Naive thymus-derived CD4-positive, alpha-beta T cell (primary cell): ENCODE measurements at regions not wholly inside any gene's neighbourhood (a gene's known extent, or its start where the extent isn't known, plus 50 kb on each side); places are given as distances from the start of the nearest gene placed in this dataset.

Experiments
- ATAC-seq: fragments of 150-1000 bp; cut with Tn5 transposase; 2 replicates; pipeline ENCODE4 v1.10.0; 2021; ENCODE audit warnings: mild to moderate bottlenecking, moderate library complexity
- CTCF ChIA-PET: fragments of 350-600 bp; sonication (Branson Sonifier 250); formaldehyde crosslinking; loops from one replicate; lab custom pipeline; 2021; ENCODE audit warnings: antibody characterized with exemption; lab: Charles Lee
- POLR2A ChIA-PET: fragments of 350-600 bp; sonication (Branson Sonifier 250); formaldehyde crosslinking; loops from one replicate; lab custom pipeline; 2021; ENCODE audit warnings: antibody characterized with exemption, inconsistent platforms; lab: Charles Lee
- DNase-seq, 9 donors: peaks; one replicate each; pipeline versions ENCODE4 v3.0.0 to v3.0.0-alpha.2; 2020 to 2022; ENCODE audit warnings: mixed read lengths in 1 of 9
- H3K27ac ChIP-seq: one replicate; pipeline ENCODE4 v1.7.0; 2013; ENCODE audit warnings: mild to moderate bottlenecking, low read depth, low read length, moderate library complexity
- H3K27me3 ChIP-seq, 2 donors: one replicate each; pipeline ENCODE4 v1.7.0; 2013; ENCODE audit warnings: low read length in 2 of 2, mild to moderate bottlenecking in 2 of 2, moderate library complexity in 2 of 2; ENCODE audit not compliant: control insufficient read depth in 2 of 2, insufficient read depth in 2 of 2
- H3K36me3 ChIP-seq, 3 experiments: 1 replicate in 2 of 3; 2 replicates in 1 of 3; pipeline ENCODE4 v1.7.0; 2013; ENCODE audit warnings: low read length in 3 of 3, mild to moderate bottlenecking in 3 of 3, moderate library complexity in 1 of 3; ENCODE audit not compliant: insufficient read depth in 3 of 3, control insufficient read depth in 2 of 3
- H3K4me1 ChIP-seq, 2 donors: one replicate each; pipeline ENCODE4 v1.7.0; 2013; ENCODE audit warnings: low read length in 2 of 2, mild to moderate bottlenecking in 2 of 2, moderate library complexity in 1 of 2; ENCODE audit not compliant: control insufficient read depth in 2 of 2, insufficient read depth in 2 of 2
- H3K4me3 ChIP-seq: 2 replicates; pipeline ENCODE4 v1.7.0; 2013; ENCODE audit warnings: mild to moderate bottlenecking, low read length
- H3K9me3 ChIP-seq, 3 experiments: 1 replicate in 2 of 3; 2 replicates in 1 of 3; pipeline ENCODE4 v1.7.0; 2013; ENCODE audit warnings: low read length in 3 of 3; ENCODE audit not compliant: control insufficient read depth in 2 of 3
- H3K27ac Mint-ChIP-seq, 9 donors: one replicate each; pipeline ENCODE4 v1.8.0; 2020 to 2022; ENCODE audit warnings: mixed read lengths in 9 of 9, mild to moderate bottlenecking in 8 of 9, moderate library complexity in 5 of 9, inconsistent platforms in 2 of 9
- H3K27me3 Mint-ChIP-seq, 5 donors: one replicate each; pipeline ENCODE4 v1.8.0; 2021 to 2022; ENCODE audit warnings: mixed read lengths in 5 of 5, mild to moderate bottlenecking in 1 of 5
- H3K36me3 Mint-ChIP-seq, 5 donors: one replicate each; pipeline ENCODE4 v1.8.0; 2020 to 2022; ENCODE audit warnings: mixed read lengths in 5 of 5, mild to moderate bottlenecking in 3 of 5, inconsistent platforms in 1 of 5
- H3K4me1 Mint-ChIP-seq, 7 donors: one replicate each; pipeline ENCODE4 v1.8.0; 2020 to 2022; ENCODE audit warnings: mixed read lengths in 7 of 7, mild to moderate bottlenecking in 3 of 7, inconsistent platforms in 1 of 7
- H3K4me3 Mint-ChIP-seq, 10 donors: one replicate each; pipeline ENCODE4 v1.8.0; 2020 to 2022; ENCODE audit warnings: mild to moderate bottlenecking in 10 of 10, mixed read lengths in 10 of 10, moderate library complexity in 6 of 10, inconsistent platforms in 2 of 10
- H3K9me3 Mint-ChIP-seq, 11 donors: one replicate each; pipeline ENCODE4 v1.8.0; 2020 to 2022; ENCODE audit warnings: mixed read lengths in 11 of 11, mild to moderate bottlenecking in 4 of 11, inconsistent platforms in 1 of 11, moderate library complexity in 1 of 11
- intact Hi-C, 2 donors: fragments of 100-400 bp; cut with micrococcal nuclease; formaldehyde crosslinking; loops; one replicate each; pipeline ENCODE4 v1.15.1; 2023

DNA sequence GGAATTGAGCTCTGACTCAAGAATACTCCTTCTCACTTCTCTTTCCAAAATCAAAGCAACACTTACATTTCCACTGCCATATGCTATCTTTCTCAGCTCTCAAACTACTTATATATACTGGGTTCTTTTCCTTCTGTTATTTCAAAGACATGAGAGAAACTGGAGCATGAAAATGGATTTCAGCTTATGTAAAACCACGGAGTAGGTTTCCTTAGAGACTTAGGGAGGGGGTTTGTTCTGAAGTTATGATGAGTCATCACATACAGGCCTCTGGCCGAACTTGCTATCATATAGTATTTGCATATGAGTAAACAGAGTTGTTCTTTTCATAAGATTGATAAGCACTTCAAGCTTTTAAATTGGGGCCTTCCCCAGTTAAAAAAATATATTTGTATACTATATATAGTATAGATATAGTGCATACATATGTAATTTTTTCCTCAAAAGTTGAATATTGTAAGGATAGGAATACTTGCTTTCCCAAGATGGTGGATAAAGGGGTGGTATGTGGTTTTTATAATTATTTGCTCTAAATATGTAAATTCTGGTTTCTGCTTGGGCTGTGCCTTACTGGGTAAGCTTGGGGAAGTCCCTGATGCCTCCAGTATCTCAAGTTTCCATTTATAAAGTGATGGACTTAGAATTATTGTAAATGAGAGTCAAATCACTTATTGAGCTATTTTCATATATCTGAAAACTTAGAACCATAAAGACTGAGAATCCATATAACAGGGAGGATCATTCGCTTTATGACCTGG lies 273.9 kb downstream of the RFPL4B start:
- Mint-ChIP-seq H3K4me3 (no peak overlapping the region), H3K4me1 (no peaks in the 10 kb centered on the region), H3K27ac (no peak overlapping the region), H3K9me3 (peaks cover 0 to 7% (median 0%) of the 10 kb centered on the region in 11 donors), H3K36me3 (no peaks in the 10 kb centered on the region), H3K27me3 (peaks cover 0 to 4% (median 0%) of the 10 kb centered on the region in 5 donors)
- intact Hi-C loops, result no loop called here
- Histone ChIP-seq H3K36me3 (no peaks in the 10 kb centered on the region), H3K9me3 (no peaks in the 10 kb centered on the region), H3K27me3 (no peaks in the 10 kb centered on the region), H3K27ac (no peak overlapping the region), H3K4me3 (no peak overlapping the region), H3K4me1 (no peaks in the 10 kb centered on the region)
- ChIA-PET POLR2A (no interaction called here), CTCF (no interaction called here)
- ATAC-seq (no peak), DNase-seq (no peak)

DNA sequence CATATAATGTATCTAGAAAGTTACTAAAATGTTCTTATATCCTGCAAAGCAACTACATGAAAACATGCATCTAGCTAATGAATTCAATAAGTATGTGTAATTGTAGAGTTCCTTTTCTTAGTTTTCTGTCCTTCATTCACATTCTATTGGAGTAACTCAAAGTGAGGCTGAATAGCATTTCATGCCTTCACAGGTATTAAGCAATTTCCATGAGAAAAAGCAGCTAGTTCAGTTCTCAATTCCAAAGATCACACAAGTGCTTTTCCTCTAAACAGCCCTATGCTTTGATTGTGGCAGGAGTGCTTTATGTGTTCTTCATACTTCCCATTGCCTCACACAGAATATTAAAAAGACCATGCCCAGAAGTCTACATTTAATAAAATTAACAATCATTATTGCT lies 274.9 kb downstream of the RFPL4B start:
- Mint-ChIP-seq H3K9me3 (peaks cover 0 to 7% (median 0%) of the 10 kb centered on the region in 11 donors), H3K36me3 (no peaks in the 10 kb centered on the region), H3K27me3 (peaks cover 0 to 4% (median 0%) of the 10 kb centered on the region in 5 donors), H3K4me1 (no peaks in the 10 kb centered on the region), H3K4me3 (no peak overlapping the region), H3K27ac (no peak overlapping the region)
- no peak for DNase-seq
- ChIA-PET CTCF (no interaction called here), POLR2A (no interaction called here)
- Histone ChIP-seq H3K9me3 (no peaks in the 10 kb centered on the region), H3K4me1 (no peaks in the 10 kb centered on the region), H3K27ac (no peak overlapping the region), H3K27me3 (no peaks in the 10 kb centered on the region), H3K36me3 (no peaks in the 10 kb centered on the region), H3K4me3 (no peak overlapping the region)
- intact Hi-C loops, result no loop called here
- ATAC-seq, result no peak

DNA sequence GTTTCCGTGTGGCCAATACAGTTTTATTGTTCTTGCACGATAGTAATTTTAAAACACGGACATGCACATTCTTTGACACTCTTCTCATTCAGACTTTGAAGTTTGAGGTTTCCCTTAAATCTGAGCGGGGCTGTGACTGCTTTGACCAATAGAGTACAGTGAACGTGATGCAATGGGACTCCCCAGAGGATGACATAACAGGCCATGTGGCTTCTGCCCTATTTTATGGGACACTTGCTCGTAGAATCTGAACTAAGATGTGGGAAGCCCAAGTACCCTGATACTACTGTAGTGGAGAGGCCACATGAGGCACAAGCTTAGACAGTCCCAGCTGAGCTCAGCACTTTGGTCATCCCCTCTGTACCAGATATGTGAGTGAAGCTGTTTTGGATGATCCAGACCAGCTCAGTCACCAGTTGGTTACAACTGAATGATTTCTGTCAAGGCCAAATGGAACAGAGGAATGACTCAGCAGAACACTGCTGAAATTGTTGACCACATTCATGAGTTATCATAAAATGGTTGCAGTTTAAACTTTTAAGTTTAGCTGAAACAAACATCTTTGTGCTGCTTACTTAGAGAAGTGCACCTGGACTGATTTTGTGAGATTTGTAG lies 279.4 kb downstream of the RFPL4B start:
- ATAC-seq, result no peak
- POLR2A ChIA-PET, result no interaction called here
- Histone ChIP-seq H3K27ac (no peak overlapping the region), H3K36me3 (no peaks in the 10 kb centered on the region), H3K9me3 (no peaks in the 10 kb centered on the region), H3K4me1 (no peaks in the 10 kb centered on the region), H3K27me3 (no peaks in the 10 kb centered on the region), H3K4me3 (no peak overlapping the region)
- CTCF ChIA-PET, result no interaction called here
- peaks cover 0 to 4% (median 0%) of the 10 kb centered on the region in 11 donors for H3K9me3 Mint-ChIP-seq
- H3K4me1 Mint-ChIP-seq, result no peaks in the 10 kb centered on the region
- H3K36me3 Mint-ChIP-seq, result no peaks in the 10 kb centered on the region
- no peak overlapping the region for H3K27ac Mint-ChIP-seq
- no peak for DNase-seq
- no peaks in the 10 kb centered on the region for H3K27me3 Mint-ChIP-seq
- intact Hi-C loops, result no loop called here
- H3K4me3 Mint-ChIP-seq, result no peak overlapping the region

DNA sequence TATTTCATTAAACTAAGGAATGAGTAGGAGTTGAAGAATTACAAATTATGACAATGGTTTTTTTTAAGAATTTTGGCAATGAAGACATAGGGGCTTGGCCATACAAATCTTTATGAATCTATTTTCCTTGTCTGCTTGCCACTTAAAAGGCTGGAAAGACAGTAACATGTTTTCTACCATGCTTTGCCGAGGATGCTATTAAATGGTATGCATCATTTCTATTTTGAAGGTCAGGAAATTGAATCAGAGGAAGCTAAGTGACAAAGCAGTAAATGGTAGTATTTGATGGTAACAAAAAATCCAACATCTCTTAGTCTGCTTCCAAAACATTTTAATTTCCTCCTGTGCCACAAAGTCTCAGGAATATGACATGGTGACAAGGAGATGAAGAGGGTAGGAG lies 287.2 kb downstream of the RFPL4B start:
- Histone ChIP-seq H3K4me3 (no peak overlapping the region), H3K4me1 (no peaks in the 10 kb centered on the region), H3K9me3 (no peaks in the 10 kb centered on the region), H3K27ac (no peak overlapping the region), H3K36me3 (no peaks in the 10 kb centered on the region), H3K27me3 (no peaks in the 10 kb centered on the region)
- Mint-ChIP-seq H3K4me3 (no peak overlapping the region), H3K4me1 (no peaks in the 10 kb centered on the region), H3K27me3 (no peaks in the 10 kb centered on the region), H3K36me3 (no peaks in the 10 kb centered on the region), H3K27ac (no peak overlapping the region), H3K9me3 (peaks cover 0 to 3% (median 0%) of the 10 kb centered on the region in 11 donors)
- no peak for DNase-seq
- no peak for ATAC-seq
- CTCF ChIA-PET, result no interaction called here
- POLR2A ChIA-PET, result no interaction called here
- intact Hi-C loops, result no loop called here

DNA sequence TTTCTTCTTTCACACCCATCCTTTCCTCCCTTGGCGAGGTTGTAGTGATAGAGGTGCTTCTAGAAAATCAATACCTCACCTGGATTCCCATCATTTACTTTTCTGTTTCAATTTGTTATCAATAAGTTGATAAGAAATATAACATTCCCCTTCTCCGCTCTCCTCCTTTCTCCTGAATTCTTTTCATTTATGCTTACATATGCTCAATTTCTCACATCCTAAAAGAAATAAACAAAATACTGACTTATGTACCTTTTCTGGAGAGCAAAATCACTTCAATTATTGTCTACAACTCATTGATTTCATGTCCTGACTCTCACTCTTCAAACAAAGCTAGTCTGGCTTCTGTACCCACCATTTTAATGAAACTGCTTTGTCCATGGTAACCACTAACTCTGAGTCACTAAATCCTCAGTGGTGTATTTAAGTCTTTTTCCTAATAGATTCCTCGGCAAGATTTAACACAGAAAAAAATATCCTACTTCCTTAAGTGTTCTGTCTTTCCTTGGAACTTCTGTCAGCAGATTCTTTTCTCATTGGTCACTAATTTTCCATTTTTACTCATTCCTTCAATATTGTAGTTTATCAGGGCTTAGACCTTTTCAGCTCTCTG lies 289.6 kb downstream of the RFPL4B start:
- POLR2A ChIA-PET, result no interaction called here
- Mint-ChIP-seq H3K27ac (no peak overlapping the region), H3K4me3 (no peak overlapping the region), H3K36me3 (no peaks in the 10 kb centered on the region), H3K9me3 (peaks cover 0 to 2% (median 0%) of the 10 kb centered on the region in 11 donors), H3K27me3 (no peaks in the 10 kb centered on the region), H3K4me1 (no peaks in the 10 kb centered on the region)
- Histone ChIP-seq H3K36me3 (no peaks in the 10 kb centered on the region), H3K27ac (no peak overlapping the region), H3K4me3 (no peak overlapping the region), H3K27me3 (no peaks in the 10 kb centered on the region), H3K4me1 (no peaks in the 10 kb centered on the region), H3K9me3 (no peaks in the 10 kb centered on the region)
- intact Hi-C loops, result no loop called here
- DNase-seq (no peak), ATAC-seq (no peak)
- CTCF ChIA-PET, result no interaction called here

DNA sequence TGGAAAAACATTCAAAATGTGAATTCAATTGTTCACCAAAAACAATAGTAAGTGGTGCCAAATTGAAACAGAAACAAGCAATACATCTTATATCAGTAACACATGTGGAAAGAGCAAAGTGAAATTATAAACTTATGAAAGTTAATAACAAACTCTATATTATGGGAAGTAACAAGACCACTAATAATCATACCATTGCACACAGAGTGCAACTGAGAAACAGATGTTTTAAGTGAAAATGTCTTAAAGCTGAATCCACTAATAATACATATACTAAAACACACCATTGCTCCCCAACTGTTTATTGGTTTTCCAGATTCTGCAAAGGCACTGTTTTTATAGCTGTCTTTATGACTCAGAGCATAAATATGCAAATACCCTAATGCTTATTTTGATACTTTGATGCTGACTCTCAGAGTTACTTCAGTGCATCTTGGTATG lies 292.3 kb downstream of the RFPL4B start:
- Histone ChIP-seq H3K4me1 (no peaks in the 10 kb centered on the region), H3K27me3 (no peaks in the 10 kb centered on the region), H3K36me3 (no peaks in the 10 kb centered on the region), H3K4me3 (no peak overlapping the region), H3K27ac (no peak overlapping the region), H3K9me3 (no peaks in the 10 kb centered on the region)
- H3K27ac Mint-ChIP-seq, result no peak overlapping the region
- DNase-seq, result no peak
- H3K4me3 Mint-ChIP-seq, result no peak overlapping the region
- no peak for ATAC-seq
- no peaks in the 10 kb centered on the region for H3K36me3 Mint-ChIP-seq
- H3K4me1 Mint-ChIP-seq, result no peaks in the 10 kb centered on the region
- H3K27me3 Mint-ChIP-seq, result no peaks in the 10 kb centered on the region
- H3K9me3 Mint-ChIP-seq, result no peaks in the 10 kb centered on the region
- intact Hi-C loops, result no loop called here
- POLR2A ChIA-PET, result no interaction called here
- CTCF ChIA-PET, result no interaction called here
